ENCODE measurements at regions not wholly inside any gene's neighbourhood (a gene's known extent, or its start where the extent isn't known, plus 50 kb on each side); places are given as distances from the start of the nearest gene placed in this dataset.
A peak's percentile ranks its signal among the peaks of the same experiment; 100 is the strongest.
"Not testable (repeated sequence)": the region's sequence is repeated elsewhere in the genome, so short reads cannot be mapped to it uniquely, and the experiment has no call there.

GRCh38 chr3:25844891-25845290, 55.0 kb downstream of the OXSM start:
- no peak for DNase-seq

GRCh38 chr3:25846282-25846681, 56.4 kb downstream of the OXSM start:
- no peak for DNase-seq

- no peak for DNase-seq
Measured at GRCh38 chr3:25849091-25849490, 59.2 kb downstream of the OXSM start.

GRCh38 chr3:25849641-25850385, 59.9 kb downstream of the OXSM start:
- no peak for DNase-seq

- not testable (repeated sequence) for DNase-seq
Measured at GRCh38 chr3:25851693-25852259, 61.9 kb downstream of the OXSM start.

GRCh38 chr3:25854214-25854613, 64.3 kb downstream of the OXSM start:
- DNase-seq, result no peak

GRCh38 chr3:25854635-25855034, 64.7 kb downstream of the OXSM start:
- DNase-seq, result no peak

GRCh38 chr3:25855266-25855784, 65.4 kb downstream of the OXSM start:
- DNase-seq, result no peak

- peak; percentile 1 for DNase-seq
Measured at GRCh38 chr3:25856902-25857518, 67.1 kb downstream of the OXSM start.

GRCh38 chr3:25861566-25861965, 71.7 kb downstream of the OXSM start:
- DNase-seq, result no peak

GRCh38 chr3:25863011-25863415, 73.1 kb downstream of the OXSM start:
- no peak for DNase-seq

- DNase-seq, result no peak
Measured at GRCh38 chr3:25863416-25863959, 73.6 kb downstream of the OXSM start.

GRCh38 chr3:25870452-25870851, 80.6 kb downstream of the OXSM start:
- no peak for DNase-seq

GRCh38 chr3:25872200-25872877, 82.4 kb downstream of the OXSM start:
- no peak for DNase-seq

GRCh38 chr3:25883492-25883891, 93.6 kb downstream of the OXSM start:
- no peak for DNase-seq

GRCh38 chr3:25884981-25885380, 95.1 kb downstream of the OXSM start:
- DNase-seq, result no peak

- no peak for DNase-seq
Measured at GRCh38 chr3:25885544-25885943, 95.7 kb downstream of the OXSM start.

GRCh38 chr3:25887907-25888306, 98.0 kb downstream of the OXSM start:
- no peak for DNase-seq

GRCh38 chr3:25888892-25889524, 99.1 kb downstream of the OXSM start:
- DNase-seq, result no peak

GRCh38 chr3:25889525-25889917, 99.6 kb downstream of the OXSM start:
- no peak for DNase-seq

GRCh38 chr3:25894101-25894500, 104.2 kb downstream of the OXSM start:
- DNase-seq, result no peak

- no peak for DNase-seq
Measured at GRCh38 chr3:25895031-25895430, 105.1 kb downstream of the OXSM start.

GRCh38 chr3:25895443-25895842, 105.6 kb downstream of the OXSM start:
- DNase-seq, result no peak
